ENCODE measurements at regions not wholly inside any gene's neighbourhood (a gene's known extent, or its start where the extent isn't known, plus 50 kb on each side); places are given as distances from the start of the nearest gene placed in this dataset.

- Histone ChIP-seq H2AFZ (ENCODE audit: control insufficient read depth, low read depth, low read length) (no peak overlapping the region), H3K4me2 (ENCODE audit: control insufficient read depth, insufficient read depth) (no peak overlapping the region), H3K27me3 (replicated peaks in 1 of 2; ENCODE audit: control insufficient read depth in 2 of 2, insufficient read depth in 2 of 2, low read length in 1 of 2) (no peaks in the 10 kb centered on the region), H3K4me1 (ENCODE audit: control insufficient read depth, insufficient read depth, low read length) (no peaks in the 10 kb centered on the region), H3K27ac (ENCODE audit: control insufficient read depth, insufficient read depth) (no peak overlapping the region), H3K9ac (ENCODE audit: control insufficient read depth, insufficient read depth, low read length) (no peak overlapping the region), H4K20me1 (ENCODE audit: control insufficient read depth, insufficient read depth) (no peaks in the 10 kb centered on the region), H3K79me2 (ENCODE audit: control insufficient read depth, insufficient read depth, low read length) (no peaks in the 10 kb centered on the region), H3K4me3 (no peak overlapping the region), H3K9me3 (replicated peaks; ENCODE audit: control insufficient read depth, insufficient read depth, low read length) (no peaks in the 10 kb centered on the region; the same call in 2 of the 3 replicates), H3K36me3 (ENCODE audit: control insufficient read depth in 2 of 2, insufficient read depth in 2 of 2, low read length in 1 of 2) (no peaks in the 10 kb centered on the region)
- ChIA-PET CTCF (interaction anchor here (0.6 to 2.2 kb wide), 4 partner anchors 10 to 72 kb away, joined by 3 to 8 read pairs (median 3); no protein-coding TSS in a partner anchor), SMC1A (ENCODE audit: uncharacterized antibody, unreplicated experiment) (interaction anchor here (0.9 to 1.4 kb wide), 4 partner anchors 8 to 208 kb away, joined by 3 to 4 read pairs (median 3); no protein-coding TSS in a partner anchor), RAD21 (ENCODE audit: unreplicated experiment) (no interaction called here), POLR2A (no interaction called here)
- FAIRE-seq (no peak), DNase-seq (ENCODE audit: low read depth, low spot score) (no peak), ATAC-seq (no peak)
- intact Hi-C loops (cut with micrococcal nuclease; ENCODE audit: unreplicated experiment) (no loop called here), in situ Hi-C loops (cut with MboI) (no loop called here)
- BruUV-seq (replicated peaks) = no TSS peak
- TF ChIP-seq PML (IDR thresholded peaks at IDR 0.05; ENCODE audit: low read length) (no peak), BCLAF1 (IDR thresholded peaks at IDR 0.05) (no peak), SMAD5 (IDR thresholded peaks at IDR 0.05; ENCODE audit: low read depth) (no peak), KDM1A (IDR thresholded peaks at IDR 0.05; ENCODE audit: borderline replicate concordance) (no peak), CREM (IDR thresholded peaks at IDR 0.05; ENCODE audit: low read depth) (no peak), ASH2L (IDR thresholded peaks at IDR 0.05; ENCODE audit: borderline replicate concordance, low read depth) (no peak), NBN (IDR thresholded peaks at IDR 0.05) (no peak), NR2C1 (IDR thresholded peaks at IDR 0.05) (no peak), HDAC6 (IDR thresholded peaks at IDR 0.05; ENCODE audit: unreplicated experiment) (no peak), HCFC1 (IDR thresholded peaks at IDR 0.05; ENCODE audit: low read length) (no peak), NFXL1 (IDR thresholded peaks at IDR 0.05; ENCODE audit: borderline replicate concordance) (no peak), STAT1 (conservative IDR thresholded peaks at IDR 0.05) (no peak)
- TF ChIP-seq, protein P1, sequence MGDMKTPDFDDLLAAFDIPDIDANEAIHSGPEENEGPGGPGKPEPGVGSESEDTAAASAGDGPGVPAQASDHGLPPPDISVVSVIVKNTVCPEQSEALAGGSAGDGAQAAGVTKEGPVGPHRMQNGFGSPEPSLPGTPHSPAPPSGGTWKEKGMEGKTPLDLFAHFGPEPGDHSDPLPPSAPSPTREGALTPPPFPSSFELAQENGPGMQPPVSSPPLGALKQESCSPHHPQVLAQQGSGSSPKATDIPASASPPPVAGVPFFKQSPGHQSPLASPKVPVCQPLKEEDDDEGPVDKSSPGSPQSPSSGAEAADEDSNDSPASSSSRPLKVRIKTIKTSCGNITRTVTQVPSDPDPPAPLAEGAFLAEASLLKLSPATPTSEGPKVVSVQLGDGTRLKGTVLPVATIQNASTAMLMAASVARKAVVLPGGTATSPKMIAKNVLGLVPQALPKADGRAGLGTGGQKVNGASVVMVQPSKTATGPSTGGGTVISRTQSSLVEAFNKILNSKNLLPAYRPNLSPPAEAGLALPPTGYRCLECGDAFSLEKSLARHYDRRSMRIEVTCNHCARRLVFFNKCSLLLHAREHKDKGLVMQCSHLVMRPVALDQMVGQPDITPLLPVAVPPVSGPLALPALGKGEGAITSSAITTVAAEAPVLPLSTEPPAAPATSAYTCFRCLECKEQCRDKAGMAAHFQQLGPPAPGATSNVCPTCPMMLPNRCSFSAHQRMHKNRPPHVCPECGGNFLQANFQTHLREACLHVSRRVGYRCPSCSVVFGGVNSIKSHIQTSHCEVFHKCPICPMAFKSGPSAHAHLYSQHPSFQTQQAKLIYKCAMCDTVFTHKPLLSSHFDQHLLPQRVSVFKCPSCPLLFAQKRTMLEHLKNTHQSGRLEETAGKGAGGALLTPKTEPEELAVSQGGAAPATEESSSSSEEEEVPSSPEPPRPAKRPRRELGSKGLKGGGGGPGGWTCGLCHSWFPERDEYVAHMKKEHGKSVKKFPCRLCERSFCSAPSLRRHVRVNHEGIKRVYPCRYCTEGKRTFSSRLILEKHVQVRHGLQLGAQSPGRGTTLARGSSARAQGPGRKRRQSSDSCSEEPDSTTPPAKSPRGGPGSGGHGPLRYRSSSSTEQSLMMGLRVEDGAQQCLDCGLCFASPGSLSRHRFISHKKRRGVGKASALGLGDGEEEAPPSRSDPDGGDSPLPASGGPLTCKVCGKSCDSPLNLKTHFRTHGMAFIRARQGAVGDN (IDR thresholded peaks at IDR 0.05) = no peak
- TF ChIP-seq, protein P2, sequence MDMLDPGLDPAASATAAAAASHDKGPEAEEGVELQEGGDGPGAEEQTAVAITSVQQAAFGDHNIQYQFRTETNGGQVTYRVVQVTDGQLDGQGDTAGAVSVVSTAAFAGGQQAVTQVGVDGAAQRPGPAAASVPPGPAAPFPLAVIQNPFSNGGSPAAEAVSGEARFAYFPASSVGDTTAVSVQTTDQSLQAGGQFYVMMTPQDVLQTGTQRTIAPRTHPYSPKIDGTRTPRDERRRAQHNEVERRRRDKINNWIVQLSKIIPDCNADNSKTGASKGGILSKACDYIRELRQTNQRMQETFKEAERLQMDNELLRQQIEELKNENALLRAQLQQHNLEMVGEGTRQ (IDR thresholded peaks at IDR 0.05; ENCODE audit: borderline replicate concordance, low read depth, low read length) = no peak
- TF ChIP-seq, protein P3, sequence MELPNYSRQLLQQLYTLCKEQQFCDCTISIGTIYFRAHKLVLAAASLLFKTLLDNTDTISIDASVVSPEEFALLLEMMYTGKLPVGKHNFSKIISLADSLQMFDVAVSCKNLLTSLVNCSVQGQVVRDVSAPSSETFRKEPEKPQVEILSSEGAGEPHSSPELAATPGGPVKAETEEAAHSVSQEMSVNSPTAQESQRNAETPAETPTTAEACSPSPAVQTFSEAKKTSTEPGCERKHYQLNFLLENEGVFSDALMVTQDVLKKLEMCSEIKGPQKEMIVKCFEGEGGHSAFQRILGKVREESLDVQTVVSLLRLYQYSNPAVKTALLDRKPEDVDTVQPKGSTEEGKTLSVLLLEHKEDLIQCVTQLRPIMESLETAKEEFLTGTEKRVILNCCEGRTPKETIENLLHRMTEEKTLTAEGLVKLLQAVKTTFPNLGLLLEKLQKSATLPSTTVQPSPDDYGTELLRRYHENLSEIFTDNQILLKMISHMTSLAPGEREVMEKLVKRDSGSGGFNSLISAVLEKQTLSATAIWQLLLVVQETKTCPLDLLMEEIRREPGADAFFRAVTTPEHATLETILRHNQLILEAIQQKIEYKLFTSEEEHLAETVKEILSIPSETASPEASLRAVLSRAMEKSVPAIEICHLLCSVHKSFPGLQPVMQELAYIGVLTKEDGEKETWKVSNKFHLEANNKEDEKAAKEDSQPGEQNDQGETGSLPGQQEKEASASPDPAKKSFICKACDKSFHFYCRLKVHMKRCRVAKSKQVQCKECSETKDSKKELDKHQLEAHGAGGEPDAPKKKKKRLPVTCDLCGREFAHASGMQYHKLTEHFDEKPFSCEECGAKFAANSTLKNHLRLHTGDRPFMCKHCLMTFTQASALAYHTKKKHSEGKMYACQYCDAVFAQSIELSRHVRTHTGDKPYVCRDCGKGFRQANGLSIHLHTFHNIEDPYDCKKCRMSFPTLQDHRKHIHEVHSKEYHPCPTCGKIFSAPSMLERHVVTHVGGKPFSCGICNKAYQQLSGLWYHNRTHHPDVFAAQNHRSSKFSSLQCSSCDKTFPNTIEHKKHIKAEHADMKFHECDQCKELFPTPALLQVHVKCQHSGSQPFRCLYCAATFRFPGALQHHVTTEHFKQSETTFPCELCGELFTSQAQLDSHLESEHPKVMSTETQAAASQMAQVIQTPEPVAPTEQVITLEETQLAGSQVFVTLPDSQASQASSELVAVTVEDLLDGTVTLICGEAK (IDR thresholded peaks at IDR 0.05; ENCODE audit: borderline replicate concordance) = no peak
These were observed 116.1 kb upstream of the P2RY1 start for GRCh38 chr3:152718810-152719209.
